GM12892 (cell line): ENCODE measurements at regions not wholly inside any gene's neighbourhood (a gene's known extent, or its start where the extent isn't known, plus 50 kb on each side); places are given as distances from the start of the nearest gene placed in this dataset.

Source experiments
- POLR2A ChIP-seq: IDR thresholded peaks from 2 replicates; pipeline ENCODE4 v1.6.1; 2011; ENCODE audit warnings: low read depth, low read length, control low read depth
- TAF1 ChIP-seq: IDR thresholded peaks from 2 replicates; pipeline ENCODE4 v1.6.1; 2011; ENCODE audit warnings: low read depth, mild to moderate bottlenecking, control low read depth, low read length, borderline replicate concordance

- TF ChIP-seq TAF1 (no peak), POLR2A (no peak)
Observed at GRCh38 chr20:22008456-22008855, 303.0 kb downstream of the PAX1 start.
